GM18520 (cell line): ENCODE measurements at regions not wholly inside any gene's neighbourhood (a gene's known extent, or its start where the extent isn't known, plus 50 kb on each side); places are given as distances from the start of the nearest gene placed in this dataset.

Source experiments
- ATAC-seq: cut with Tn5 transposase; IDR thresholded peaks from one replicate; pipeline ENCODE4 v1.9.1; 2021; ENCODE audit not compliant: unreplicated experiment

DNA sequence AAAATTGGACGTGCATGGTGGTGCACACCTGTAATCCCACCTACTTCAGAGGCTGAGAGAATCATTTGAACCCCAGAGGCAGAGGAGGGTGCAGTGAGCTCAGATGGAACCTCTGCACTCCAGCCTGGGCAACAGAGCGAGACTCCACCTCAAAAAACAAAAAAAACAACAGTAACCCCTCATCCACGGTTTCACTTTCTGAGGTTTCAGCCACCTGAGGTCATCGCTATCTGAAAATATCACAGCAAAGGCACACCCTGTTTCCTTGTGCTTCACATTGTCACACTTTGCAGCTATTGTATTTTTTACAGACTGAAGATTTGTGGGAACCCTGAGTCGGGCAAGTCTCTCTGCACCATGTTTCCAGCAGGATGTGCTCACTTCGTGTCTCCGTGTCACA, 54.1 kb upstream of the FOXQ1 start:
- ATAC-seq, result no peak

DNA sequence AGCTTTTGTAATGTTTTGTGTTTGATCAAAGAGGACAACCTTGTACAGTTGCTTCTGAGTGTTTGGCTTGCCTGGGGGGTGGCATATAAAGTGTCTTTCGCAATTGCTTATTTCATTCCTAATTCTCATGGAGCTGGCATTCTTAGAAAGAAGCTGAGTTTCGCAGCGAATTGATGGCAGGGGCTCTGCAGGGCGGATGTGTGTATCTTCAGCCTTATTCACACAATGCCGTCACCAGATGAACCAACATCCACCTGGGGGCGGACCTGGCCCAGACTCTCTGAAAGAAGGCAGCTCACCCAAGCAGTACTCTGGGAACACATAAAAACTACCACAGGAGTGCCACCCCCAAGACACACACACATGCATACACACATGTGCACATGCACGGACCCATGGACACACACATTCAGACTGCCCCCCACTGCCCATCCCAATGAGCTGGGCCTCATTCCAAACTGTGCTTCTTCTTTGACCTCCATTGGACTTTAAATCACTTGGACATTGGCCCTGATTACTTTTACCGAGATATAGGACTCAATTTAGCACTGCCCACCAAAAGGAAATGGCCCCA, 55.4 kb upstream of the FOXQ1 start:
- no peak for ATAC-seq

DNA sequence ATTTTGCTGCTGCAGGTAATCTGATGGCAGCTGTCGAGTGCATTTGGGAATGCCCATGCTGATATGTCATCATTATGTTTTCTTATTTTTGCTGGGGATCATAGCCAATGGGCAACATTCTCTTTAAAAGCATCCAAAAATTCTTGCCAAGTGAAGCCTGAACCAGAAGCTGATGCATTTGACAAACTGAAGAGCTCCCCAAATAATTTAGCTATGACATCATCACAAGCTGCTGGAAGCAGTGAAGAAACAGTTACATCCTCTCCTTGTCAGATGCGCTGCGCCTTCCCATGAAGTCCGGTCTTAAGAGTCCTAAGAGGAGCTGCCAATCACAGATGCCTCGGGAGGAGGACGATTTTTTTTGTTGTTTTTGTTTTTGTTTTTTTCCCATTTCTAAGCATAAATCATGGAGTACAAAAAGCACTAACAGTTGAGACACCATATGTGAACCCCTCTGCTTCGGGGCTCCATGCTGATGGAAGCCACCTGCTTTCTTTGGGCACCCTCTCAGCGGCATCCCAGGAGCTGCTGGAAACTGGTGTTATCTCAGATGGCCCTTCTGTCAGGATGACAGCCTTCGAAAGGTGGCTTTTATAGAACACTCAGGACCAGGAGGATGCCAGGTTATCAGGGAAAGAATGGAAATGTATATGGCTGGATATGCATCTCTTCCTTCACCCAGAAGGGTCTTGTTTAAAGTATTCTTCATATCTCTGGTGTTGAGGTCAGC, 56.1 kb upstream of the FOXQ1 start:
- ATAC-seq, result no peak

DNA sequence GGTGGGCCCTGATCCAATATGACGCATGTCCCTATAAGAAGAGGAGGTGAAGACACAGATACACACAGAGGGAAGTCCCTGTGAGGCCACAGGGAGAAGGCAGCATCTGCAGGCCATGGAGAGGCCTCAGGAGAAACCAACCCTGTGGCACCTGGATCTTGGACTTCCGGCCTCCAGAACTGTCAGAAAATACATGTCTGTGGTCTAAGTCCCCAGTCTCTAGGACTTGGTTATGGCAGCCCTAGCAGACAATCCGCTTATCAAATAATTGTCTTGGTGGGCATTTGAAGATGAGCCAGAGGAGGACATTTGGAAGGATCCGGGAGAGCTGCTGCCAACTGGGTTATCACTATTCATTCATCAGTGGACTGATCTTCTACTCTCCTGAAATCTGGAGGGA, 57.6 kb upstream of the FOXQ1 start:
- ATAC-seq, result no peak

DNA sequence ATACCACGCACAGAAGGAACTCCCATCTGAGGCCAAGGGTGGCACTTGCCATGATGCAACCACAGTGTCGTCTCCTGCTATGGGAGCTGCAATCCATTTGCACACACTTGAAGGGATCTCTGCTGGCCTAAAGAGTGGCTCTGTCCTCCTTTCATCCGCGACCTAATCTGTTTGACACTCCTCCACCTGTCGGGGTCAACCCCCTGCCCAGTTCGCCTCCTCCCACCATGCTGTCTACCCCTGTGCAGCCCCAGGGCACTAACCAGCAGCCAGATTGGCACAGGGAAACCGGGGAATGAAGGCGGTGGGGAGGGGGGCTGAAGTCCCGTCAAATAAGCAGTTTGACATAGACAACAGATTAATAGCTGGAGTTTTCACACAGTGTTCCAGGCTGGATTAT, 58.1 kb upstream of the FOXQ1 start:
- ATAC-seq, result no peak

DNA sequence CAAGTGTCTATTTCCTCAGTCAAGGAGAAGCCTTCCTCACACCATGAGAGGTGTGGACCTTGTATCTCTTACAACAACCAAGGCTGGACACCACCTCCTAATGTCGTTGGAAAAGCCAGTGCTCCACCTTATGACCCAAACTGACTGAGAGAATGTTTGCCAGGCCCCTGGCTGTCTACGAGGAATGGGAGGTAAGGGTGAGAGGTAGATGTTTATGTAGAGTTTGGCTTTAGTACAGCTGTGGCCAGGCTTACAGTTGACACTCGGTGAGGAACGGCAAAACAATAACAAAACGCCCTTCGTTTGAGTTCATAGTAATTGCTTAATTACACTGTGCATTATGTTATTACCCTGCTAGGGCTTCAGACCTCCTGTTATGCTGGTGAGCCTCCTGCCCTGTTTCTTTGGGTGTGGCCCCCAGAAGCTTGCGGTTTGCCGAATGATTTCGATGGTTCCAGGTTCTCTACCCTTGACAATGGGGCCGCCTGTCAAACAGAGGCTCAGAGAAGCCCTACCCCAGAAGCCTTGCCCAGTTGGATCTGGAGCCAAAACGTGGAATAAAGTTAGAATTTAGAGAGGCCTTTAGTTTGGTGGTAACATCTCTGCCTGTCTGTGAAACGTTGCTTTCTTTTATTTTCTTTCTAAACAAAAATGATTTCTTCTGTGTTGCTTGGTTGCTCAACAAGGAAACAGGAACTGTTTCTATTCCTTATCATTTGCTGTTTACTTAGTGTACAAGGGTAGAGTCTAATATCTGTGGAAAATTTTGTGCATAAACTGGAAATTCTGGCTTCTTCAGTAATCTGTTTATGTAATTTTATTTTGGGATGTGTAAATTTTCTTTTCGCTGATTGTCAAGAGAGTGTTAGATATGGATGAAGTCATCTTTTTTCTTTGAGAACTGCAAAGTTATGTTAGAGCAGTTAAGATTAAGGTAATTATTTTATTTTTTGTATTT, 60.4 kb upstream of the FOXQ1 start:
- no peak for ATAC-seq

DNA sequence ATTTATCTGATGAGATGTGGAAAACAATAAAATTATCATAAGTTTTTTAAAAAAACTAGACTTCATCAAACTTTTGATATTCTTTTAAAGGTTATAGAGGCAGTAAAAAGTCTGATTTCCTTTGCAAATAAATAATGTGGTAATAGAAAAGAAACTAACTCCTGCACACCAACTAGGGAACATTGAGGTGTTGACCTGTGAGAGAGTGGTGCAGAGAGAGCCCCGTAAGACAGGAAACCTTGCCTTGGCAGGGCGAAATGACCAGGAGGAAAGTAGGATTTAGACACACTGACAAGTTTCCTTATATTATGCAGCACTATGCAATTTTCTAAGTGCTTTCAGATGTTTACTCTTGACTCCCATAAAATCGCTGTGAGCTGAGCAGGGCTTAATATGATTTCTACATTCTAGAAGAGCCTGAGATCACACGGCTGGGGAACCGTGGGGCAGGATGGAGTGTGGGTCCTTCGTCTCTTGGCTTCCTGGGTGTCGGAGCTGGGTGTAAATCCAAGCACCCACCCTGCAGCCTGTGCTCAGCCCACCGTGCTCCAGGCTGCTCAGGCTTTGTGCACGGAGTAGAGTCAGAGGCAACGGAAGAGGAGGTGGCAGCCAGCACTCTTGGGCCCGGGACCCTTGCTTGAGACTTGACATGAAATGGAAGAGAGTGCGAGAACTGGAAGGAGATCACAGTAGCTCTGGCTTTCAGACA, 61.3 kb upstream of the FOXQ1 start:
- no peak for ATAC-seq

DNA sequence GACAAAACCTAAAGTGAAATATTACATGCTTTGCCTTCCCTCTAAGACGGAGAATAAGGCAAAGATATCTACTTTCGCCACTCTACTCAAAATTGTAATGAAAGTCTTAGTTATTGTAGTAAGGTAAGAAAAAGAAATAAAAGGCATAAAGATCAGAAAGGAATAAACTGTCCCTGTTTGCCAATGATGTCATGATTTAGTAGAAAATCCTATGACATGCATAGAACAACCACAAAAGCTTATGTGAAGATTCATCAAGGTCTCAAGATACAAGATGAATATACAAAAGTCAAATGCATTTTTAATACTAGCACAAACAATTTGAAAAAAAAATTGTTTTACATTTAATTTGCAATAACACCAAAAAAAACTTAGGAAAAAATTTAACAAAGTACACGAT, 64.0 kb upstream of the FOXQ1 start:
- no peak for ATAC-seq

DNA sequence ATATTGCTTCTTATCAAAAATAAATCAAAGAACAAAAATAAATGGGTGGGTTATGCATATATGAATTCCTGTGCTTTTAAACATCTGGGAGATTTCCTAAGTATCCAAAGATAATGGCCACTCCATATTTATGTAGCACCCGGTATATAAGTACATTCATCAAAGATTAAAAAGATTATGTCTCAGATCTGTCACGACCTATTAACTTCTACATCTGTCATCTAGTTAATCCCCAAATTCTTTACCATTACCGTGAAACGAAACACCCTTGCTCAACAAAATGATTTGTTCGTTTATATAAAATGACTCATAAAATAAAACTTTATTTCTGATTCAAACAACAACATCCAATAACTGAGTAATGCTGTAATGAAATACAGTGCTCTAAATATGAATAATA, 64.8 kb upstream of the FOXQ1 start:
- ATAC-seq, result no peak

DNA sequence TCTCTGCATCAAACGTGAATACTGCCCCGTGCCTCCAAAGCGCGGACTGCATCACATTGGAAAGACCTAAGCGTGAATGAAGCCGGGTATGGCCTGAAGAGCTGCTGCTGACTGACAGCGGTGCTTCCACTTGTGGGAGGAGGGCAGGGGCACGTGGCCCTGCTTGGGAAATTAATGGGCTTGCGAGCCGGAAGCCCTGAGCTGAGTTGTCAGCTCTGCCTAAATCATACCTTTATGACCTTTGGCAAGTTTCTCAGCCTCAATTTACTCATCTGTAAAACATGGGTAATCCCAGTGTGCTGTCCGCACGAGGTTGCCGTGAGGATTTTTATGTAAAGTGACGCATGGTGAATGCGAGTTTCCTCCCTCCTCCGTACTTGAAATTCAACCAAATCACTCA, 67.0 kb upstream of the FOXQ1 start:
- ATAC-seq, result no peak

DNA sequence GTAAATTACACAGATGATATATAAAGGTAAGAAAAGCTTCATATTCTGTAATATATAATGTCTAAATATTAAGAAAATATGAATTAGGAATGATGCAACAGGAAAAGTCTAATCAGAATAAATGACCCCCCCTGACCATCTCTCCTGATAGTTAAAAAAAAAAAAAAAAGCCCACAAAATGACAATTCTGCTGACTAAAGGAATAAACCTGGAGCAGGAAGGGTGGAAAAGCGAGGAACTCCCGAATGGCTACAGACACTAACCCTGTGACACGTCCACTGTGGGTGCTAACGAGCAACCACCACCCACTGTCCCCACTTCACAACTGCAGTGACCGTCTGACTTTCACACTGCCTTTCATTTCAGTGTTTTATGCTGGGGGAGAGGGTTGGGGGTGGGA, 67.6 kb upstream of the FOXQ1 start:
- ATAC-seq, result no peak

DNA sequence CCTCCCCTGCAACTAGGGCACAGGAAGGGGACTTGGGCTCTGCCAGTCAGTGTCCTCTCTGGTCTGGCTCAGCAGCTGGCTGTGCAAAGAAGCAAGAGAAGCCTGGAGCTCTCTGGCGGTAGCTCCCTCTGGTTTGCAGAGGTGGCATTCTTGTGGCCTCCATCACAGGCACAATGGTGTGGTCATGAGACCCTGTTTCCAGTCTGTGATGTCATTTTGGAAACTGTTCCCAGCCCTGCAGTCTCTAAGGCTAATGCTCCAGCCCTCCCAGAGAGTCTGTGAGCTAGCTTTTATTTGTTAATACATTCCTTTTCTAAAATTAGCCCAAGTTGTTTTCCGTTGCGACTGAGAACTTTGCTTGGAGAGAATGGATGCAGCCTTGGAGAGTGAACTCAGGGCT, 69.5 kb upstream of the FOXQ1 start:
- no peak for ATAC-seq

DNA sequence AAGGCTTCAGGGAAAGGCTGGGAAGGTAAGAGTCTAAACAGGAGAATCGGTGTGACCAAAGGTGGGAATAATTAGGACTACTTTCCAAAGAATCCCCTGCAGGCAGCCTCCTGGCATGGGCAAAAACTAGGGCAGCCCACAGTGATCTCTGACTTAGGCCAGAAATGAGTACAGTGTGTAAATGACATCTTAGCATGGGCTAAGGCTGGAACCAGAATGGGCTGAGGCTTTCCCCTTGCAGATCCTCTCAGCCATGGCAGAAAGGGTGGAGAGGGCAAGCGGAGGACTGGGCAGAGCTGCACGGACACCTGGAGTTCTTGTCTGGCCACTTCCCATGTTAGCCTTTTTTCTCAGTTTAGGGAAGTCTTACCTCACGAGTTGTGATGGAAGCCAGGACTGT, 69.9 kb upstream of the FOXQ1 start:
- no peak for ATAC-seq

DNA sequence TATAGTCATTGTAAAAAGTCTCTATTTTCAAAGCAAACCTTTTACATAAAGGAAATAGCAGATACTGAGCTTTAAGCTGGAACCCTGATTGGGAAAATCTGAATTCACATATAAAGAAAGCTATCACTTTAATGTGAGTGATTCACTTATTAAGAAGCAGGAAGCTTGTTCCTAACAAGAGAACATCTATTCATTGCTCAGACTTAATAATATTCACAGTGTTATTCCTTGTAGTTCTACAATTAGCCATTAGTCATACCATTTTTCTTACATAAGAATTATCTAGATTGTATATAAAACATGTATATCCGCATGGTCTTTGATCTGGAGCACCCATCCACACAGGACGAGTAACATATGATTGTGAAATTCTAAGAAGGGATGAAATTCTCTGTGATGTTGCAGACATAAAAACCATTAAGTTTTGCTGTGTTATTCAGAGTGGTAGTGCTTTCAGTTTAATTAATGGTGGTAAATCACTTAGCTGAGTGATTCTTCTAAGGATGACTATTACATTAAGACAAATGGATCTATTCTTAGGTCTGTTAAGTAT, 71.1 kb upstream of the FOXQ1 start:
- no peak for ATAC-seq

DNA sequence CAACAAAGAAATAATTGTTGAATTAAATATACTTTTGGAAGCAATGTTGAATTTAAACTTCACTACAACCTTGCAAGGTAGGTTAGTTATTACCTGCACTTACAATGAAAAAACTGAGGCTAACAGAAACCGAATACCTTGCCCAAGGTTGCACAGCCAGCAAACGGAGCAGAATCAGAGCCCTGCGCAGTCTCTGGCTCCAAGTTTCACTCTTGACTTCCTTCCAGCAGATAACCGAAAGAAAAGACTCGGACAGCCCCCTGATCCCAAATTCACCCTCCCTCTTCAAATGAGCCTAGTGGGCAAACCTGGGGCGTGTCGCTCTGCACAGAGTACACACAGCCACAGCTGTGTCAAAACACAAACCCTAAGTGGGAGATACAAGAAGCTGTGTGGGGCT, 72.1 kb upstream of the FOXQ1 start:
- ATAC-seq, result no peak

DNA sequence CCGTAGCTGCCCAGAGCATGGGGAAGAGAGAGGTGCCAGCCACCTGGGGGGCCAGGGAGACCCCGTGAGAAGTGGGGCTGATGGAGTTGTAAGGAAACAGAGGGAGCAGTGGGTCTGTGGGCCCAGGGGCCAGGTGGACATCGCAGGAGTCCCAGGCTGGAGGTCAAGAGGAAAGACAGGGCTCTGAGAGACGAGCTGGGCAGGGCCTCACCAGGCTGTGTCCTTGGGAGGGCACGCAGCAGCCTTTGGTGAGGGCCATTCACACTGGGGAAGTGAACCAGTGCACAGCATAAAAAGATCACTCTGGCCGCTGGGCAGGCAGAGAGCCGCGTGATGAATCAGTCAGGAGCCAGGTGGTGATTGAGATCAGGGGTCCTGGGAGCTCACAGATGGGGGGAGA, 73.9 kb upstream of the FOXQ1 start:
- no peak for ATAC-seq

DNA sequence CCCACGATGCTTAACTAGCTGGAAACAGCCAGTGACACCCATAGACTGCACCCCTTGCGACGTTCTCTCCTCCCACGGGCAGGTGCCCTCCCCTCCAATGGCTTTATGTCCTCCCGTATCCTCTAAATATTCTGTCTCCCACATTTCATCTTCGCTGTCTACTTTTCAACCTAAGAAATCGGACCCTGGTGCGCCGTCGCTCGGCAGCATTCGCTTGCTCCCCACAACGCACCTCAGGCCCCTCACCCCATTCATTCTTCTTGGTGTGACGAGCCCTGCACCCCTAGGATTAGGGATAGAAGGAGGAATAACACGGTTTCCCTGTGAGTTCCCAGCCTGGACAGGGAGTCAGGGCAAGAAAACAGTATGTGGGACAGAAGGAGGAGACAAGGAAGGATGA, 74.3 kb upstream of the FOXQ1 start:
- ATAC-seq, result no peak

DNA sequence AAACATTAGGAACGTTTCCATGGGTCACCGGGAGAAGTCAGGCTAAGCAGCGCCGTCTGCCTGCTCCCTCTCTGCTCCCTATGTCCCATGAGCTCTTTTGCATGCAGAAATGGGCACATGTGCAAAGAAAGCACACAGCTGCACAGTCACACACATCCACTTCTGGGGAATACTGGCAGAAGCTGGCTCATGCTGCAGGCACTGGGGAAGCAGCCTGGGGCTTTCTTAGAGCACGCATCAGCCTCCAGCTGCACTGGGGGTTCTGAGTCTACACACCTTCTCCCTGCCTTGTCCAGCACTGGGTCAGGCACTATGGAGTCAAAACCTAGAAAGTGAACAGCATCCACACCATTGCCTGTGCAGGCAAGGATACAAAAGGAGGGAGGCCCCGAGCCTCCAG, 76.1 kb upstream of the FOXQ1 start:
- ATAC-seq, result no peak

DNA sequence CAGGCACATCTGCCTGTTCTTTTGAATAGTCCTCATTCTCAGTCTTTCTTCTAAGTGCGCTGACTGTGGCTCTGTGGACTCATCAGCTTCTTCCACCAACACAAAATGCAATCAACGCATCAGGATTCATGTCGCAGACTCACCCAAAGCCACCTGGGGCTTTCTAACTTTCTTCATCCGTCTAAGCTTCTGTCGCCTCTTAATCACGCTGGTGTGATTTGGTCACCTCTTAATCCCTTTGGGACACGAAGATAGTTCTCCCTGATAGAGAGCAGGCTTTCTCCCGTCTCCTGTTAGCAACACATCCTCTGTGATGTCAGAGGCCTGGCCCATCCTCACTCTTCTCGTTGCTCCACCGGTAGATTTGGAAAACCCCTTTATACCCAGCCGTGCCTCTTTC, 78.0 kb upstream of the FOXQ1 start:
- no peak for ATAC-seq

DNA sequence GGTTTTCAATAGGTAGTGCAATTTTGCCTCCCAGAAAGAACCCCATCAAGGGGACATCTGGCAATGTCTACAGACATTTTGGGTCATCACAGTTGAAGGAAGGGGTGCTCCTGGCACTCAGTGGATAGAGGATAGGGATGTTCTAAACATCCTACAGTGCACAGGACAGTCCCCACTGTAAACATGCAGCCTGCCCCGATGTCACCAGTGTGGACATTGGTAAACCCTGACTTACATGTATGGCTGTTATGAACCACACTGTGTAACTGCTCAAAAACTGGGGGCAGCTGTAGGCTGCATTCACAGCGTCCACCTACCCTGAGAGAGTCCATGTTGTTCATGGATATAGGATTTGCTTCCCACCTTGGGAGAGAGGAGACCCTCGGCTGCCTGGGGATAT, 79.3 kb upstream of the FOXQ1 start:
- ATAC-seq, result no peak

DNA sequence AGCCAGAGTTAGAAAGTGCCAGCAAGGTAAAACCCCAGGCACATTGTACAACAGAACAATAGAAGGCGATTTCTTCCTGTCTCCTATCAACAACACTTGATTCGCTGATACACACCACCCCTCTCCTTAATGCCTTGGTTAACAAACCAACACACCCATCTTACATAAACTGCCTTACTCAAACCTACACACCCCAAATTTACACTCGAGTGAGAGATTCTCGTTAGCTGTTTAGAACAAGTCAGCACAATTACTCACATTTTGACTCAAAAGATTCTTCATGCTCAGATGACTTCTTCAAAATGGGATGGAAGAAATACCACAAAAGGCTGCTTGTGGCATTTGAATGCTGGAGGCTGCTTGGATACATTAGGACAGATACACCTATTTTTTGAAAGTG, 80.0 kb upstream of the FOXQ1 start:
- no peak for ATAC-seq
